ENCODE measurements at regions not wholly inside any gene's neighbourhood (a gene's known extent, or its start where the extent isn't known, plus 50 kb on each side); places are given as distances from the start of the nearest gene placed in this dataset.

DNA sequence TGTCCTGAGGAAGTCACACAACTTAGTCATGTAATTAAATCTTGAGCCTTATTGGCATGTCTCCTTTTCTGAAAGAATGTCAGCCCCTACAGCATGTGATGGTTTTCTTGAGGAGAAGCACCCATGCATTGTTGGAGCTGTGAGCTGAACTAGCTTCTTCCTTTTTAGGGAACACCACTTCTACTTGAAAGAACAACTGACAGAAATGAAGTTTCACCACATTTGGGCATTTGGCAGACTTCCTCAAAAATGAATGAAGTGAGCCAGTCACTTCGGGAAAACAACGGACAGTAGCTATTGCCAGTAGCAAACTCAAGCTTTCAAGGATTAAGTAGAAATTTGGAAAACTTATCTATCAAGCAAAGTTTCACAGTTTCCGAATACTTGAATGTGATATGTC lies 1351.3 kb downstream of the EFNB2 start:
- TF ChIP-seq, protein P1, sequence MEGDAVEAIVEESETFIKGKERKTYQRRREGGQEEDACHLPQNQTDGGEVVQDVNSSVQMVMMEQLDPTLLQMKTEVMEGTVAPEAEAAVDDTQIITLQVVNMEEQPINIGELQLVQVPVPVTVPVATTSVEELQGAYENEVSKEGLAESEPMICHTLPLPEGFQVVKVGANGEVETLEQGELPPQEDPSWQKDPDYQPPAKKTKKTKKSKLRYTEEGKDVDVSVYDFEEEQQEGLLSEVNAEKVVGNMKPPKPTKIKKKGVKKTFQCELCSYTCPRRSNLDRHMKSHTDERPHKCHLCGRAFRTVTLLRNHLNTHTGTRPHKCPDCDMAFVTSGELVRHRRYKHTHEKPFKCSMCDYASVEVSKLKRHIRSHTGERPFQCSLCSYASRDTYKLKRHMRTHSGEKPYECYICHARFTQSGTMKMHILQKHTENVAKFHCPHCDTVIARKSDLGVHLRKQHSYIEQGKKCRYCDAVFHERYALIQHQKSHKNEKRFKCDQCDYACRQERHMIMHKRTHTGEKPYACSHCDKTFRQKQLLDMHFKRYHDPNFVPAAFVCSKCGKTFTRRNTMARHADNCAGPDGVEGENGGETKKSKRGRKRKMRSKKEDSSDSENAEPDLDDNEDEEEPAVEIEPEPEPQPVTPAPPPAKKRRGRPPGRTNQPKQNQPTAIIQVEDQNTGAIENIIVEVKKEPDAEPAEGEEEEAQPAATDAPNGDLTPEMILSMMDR (IDR thresholded peaks at IDR 0.05; ENCODE audit: low read depth, low read length, poor library complexity, severe bottlenecking): no peak
- no peak for TF ChIP-seq EZH2phosphoT487 (IDR thresholded peaks at IDR 0.05; ENCODE audit: borderline replicate concordance, low read length)
